GM23338 (cell line): ENCODE measurements at regions not wholly inside any gene's neighbourhood (a gene's known extent, or its start where the extent isn't known, plus 50 kb on each side); places are given as distances from the start of the nearest gene placed in this dataset.

Experiments used
- ATAC-seq: fragments of 200-7000 bp; cut with Tn5 transposase; 3 replicates; pipeline ENCODE4 v1.9.1; 2020
- DNase-seq: peaks from one replicate; pipeline ENCODE4 v3.0.0-alpha.2; 2015; ENCODE audit warnings: low spot score
- H2AFZ ChIP-seq: fragments of 200-600 bp; sonication (generic); 2 replicates; pipeline ENCODE4 v1.8.0; 2016; ENCODE audit warnings: antibody characterized with exemption, mild to moderate bottlenecking, moderate library complexity
- H3F3A ChIP-seq: fragments of 200-600 bp; sonication (generic); replicated peaks from 2 replicates; pipeline ENCODE4 v1.8.0; 2017; ENCODE audit warnings: antibody characterized with exemption, mixed run types, low read depth
- H3K27ac ChIP-seq: fragments of 200-600 bp; sonication (generic); 2 replicates; pipeline ENCODE4 v1.6.1; 2016; ENCODE audit warnings: low read depth
- H3K27me3 ChIP-seq: fragments of 200-600 bp; sonication (generic); 2 replicates; pipeline ENCODE4 v1.8.0; 2016; ENCODE audit warnings: mild to moderate bottlenecking, mixed run types, moderate library complexity; ENCODE audit not compliant: insufficient read depth
- H3K36me3 ChIP-seq: fragments of 200-600 bp; sonication (generic); 2 replicates; pipeline ENCODE4 v1.8.0; 2016; ENCODE audit warnings: mild to moderate bottlenecking; ENCODE audit not compliant: insufficient read depth
- H3K4me1 ChIP-seq: fragments of 200-600 bp; sonication (generic); 2 replicates; pipeline ENCODE4 v1.8.0; 2016; ENCODE audit warnings: mild to moderate bottlenecking, moderate library complexity; ENCODE audit not compliant: insufficient read depth
- H3K4me2 ChIP-seq: fragments of 200-600 bp; sonication (generic); 2 replicates; pipeline ENCODE4 v1.7.1; 2017; ENCODE audit warnings: mixed run types
- H3K4me3 ChIP-seq: fragments of 200-600 bp; sonication (generic); 2 replicates; pipeline ENCODE4 v1.6.1; 2016; ENCODE audit warnings: mixed run types
- H3K79me2 ChIP-seq: fragments of 200-600 bp; sonication (generic); replicated peaks from 2 replicates; pipeline ENCODE4 v1.8.0; 2017; ENCODE audit warnings: mild to moderate bottlenecking; ENCODE audit not compliant: insufficient read depth
- H3K9me2 ChIP-seq: fragments of 200-600 bp; sonication (generic); 2 replicates; pipeline ENCODE4 v1.8.0; 2017; ENCODE audit not compliant: insufficient read depth
- H4K20me1 ChIP-seq: fragments of 200-600 bp; sonication (generic); replicated peaks from 2 replicates; pipeline ENCODE4 v1.8.0; 2017; ENCODE audit warnings: mild to moderate bottlenecking; ENCODE audit not compliant: insufficient read depth
- H3K27ac Mint-ChIP-seq: 2 replicates; pipeline ENCODE4 v1.8.0; 2020; ENCODE audit warnings: inconsistent platforms, mild to moderate bottlenecking, moderate library complexity, mixed read lengths
- H3K27me3 Mint-ChIP-seq: 3 replicates; pipeline ENCODE4 v1.8.0; 2022; ENCODE audit warnings: low read depth, mild to moderate bottlenecking, moderate library complexity, mixed read lengths, inconsistent platforms; ENCODE audit not compliant: insufficient read depth, poor library complexity
- H3K36me3 Mint-ChIP-seq: 3 replicates; pipeline ENCODE4 v1.8.0; 2021; ENCODE audit warnings: low read depth, mild to moderate bottlenecking, inconsistent platforms, moderate library complexity, mixed read lengths
- H3K4me1 Mint-ChIP-seq: 3 replicates; pipeline ENCODE4 v1.8.0; 2020; ENCODE audit warnings: mild to moderate bottlenecking, inconsistent platforms, mixed read lengths
- H3K4me3 Mint-ChIP-seq: 3 replicates; pipeline ENCODE4 v1.8.0; 2021; ENCODE audit warnings: moderate library complexity, mild to moderate bottlenecking, inconsistent platforms, mixed read lengths
- H3K9me3 Mint-ChIP-seq: 3 replicates; pipeline ENCODE4 v1.8.0; 2020; ENCODE audit warnings: moderate library complexity, mild to moderate bottlenecking, inconsistent platforms, mixed read lengths
- CREB1 ChIP-seq: fragments of 250-450 bp; sonication (Bioruptor Pico); IDR thresholded peaks from 2 replicates; pipeline ENCODE4 v1.5.0; 2020; ENCODE audit warnings: low read depth, mild to moderate bottlenecking, moderate library complexity
- EZH2 ChIP-seq: fragments of 200-600 bp; sonication (generic); IDR thresholded peaks from one replicate; pipeline ENCODE4 v1.8.0; 2017; ENCODE audit warnings: antibody characterized with exemption, mild to moderate bottlenecking, low read depth; ENCODE audit not compliant: unreplicated experiment
- EZH2phosphoT487 ChIP-seq: fragments of 200-600 bp; sonication (generic); IDR thresholded peaks from one replicate; pipeline ENCODE4 v1.8.1; 2018; ENCODE audit warnings: antibody characterized with exemption; ENCODE audit not compliant: unreplicated experiment
- JUNB ChIP-seq: IDR thresholded peaks from one replicate; pipeline ENCODE4 v1.6.1; 2016; ENCODE audit warnings: antibody characterized with exemption; ENCODE audit not compliant: unreplicated experiment
- NANOG ChIP-seq: IDR thresholded peaks from 2 replicates; pipeline ENCODE4 v1.6.1; 2016; ENCODE audit warnings: antibody characterized with exemption, borderline replicate concordance
- POLR2AphosphoS5 ChIP-seq: IDR thresholded peaks from 2 replicates; pipeline ENCODE4 v1.6.1; 2016; ENCODE audit warnings: antibody characterized with exemption, low read depth
- STAT1 ChIP-seq: IDR thresholded peaks from one replicate; pipeline ENCODE4 v1.6.1; 2016; ENCODE audit warnings: antibody characterized with exemption; ENCODE audit not compliant: unreplicated experiment
- ZNF114 ChIP-seq: fragments of 250-450 bp; sonication (Bioruptor Pico); IDR thresholded peaks from 2 replicates; pipeline ENCODE4 v1.5.0; 2020; ENCODE audit warnings: mild to moderate bottlenecking, moderate library complexity
- TF ChIP-seq, protein P1 (sequence below): fragments of 250-450 bp; sonication (Bioruptor Pico); IDR thresholded peaks from 2 replicates; pipeline ENCODE4 v1.5.0; 2020; ENCODE audit warnings: mild to moderate bottlenecking, moderate library complexity
- TF ChIP-seq, protein P2 (sequence below), 2 experiments: fragments of 200-600 bp in 1 of 2; sonication (generic) in 1 of 2; conservative IDR thresholded peaks; 2 replicates each; pipeline versions ENCODE4 v1.5.1 to v1.6.1; 2016 to 2017; ENCODE audit warnings: antibody characterized with exemption in 2 of 2, low read depth in 2 of 2, mild to moderate bottlenecking in 2 of 2, moderate library complexity in 1 of 2
- TF ChIP-seq, protein P3 (sequence below): IDR thresholded peaks from 2 replicates; pipeline ENCODE4 v1.6.1; 2016; ENCODE audit warnings: antibody characterized with exemption
- TF ChIP-seq, protein P4 (sequence below): IDR thresholded peaks from one replicate; pipeline ENCODE4 v1.6.1; 2018; ENCODE audit warnings: antibody characterized with exemption; ENCODE audit not compliant: unreplicated experiment

DNA sequence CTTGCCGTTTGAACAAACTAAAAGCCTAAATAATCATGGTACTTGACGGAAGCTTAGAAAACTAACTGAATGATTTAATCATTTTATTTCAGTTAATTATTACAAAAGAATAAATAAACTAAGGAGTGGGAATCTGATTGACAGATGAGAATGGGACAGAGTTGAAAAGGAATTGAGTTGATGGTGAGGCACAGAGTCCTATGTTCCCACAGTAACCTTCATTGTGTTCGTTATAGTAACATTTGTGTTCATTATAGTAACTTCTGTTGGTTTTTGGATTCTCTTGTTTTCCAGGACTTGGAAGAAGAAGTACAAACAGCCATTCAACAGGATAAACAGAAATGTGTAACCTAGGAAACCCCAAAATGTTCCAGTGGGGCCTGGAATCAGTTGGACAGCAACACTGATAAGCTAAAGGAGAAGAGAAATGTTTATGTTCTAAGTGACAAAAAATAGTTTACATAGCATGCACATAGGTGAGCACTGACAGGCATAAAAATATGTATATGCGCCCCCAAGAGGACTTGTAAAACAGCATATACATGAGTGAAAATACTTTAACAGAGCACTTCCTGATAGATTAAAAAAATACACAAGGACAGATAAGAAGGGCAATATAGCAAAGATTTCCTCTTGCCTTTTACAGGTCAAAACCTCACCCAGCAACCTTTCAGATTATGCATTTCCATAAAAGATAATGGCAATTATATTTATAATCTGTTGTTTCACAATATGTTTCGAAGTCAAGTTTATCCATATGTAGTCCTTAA, 218.6 kb upstream of the HTR2C start:
- no peaks in the 10 kb centered on the region for H3K27me3 Mint-ChIP-seq
- DNase-seq (no peak), ATAC-seq (no peak)
- no peak overlapping the region for H3K4me2 ChIP-seq
- H3F3A ChIP-seq = no peaks in the 10 kb centered on the region
- no peaks in the 10 kb centered on the region for H3K36me3 Mint-ChIP-seq
- no peaks in the 10 kb centered on the region for H3K9me2 ChIP-seq
- H4K20me1 ChIP-seq = no peaks in the 10 kb centered on the region
- H3K4me1 Mint-ChIP-seq = peaks cover 17% of the 10 kb centered on the region
- H3K4me1 ChIP-seq = peaks cover 6% of the 10 kb centered on the region
- no peak overlapping the region for H2AFZ ChIP-seq
- TF ChIP-seq, protein P1, sequence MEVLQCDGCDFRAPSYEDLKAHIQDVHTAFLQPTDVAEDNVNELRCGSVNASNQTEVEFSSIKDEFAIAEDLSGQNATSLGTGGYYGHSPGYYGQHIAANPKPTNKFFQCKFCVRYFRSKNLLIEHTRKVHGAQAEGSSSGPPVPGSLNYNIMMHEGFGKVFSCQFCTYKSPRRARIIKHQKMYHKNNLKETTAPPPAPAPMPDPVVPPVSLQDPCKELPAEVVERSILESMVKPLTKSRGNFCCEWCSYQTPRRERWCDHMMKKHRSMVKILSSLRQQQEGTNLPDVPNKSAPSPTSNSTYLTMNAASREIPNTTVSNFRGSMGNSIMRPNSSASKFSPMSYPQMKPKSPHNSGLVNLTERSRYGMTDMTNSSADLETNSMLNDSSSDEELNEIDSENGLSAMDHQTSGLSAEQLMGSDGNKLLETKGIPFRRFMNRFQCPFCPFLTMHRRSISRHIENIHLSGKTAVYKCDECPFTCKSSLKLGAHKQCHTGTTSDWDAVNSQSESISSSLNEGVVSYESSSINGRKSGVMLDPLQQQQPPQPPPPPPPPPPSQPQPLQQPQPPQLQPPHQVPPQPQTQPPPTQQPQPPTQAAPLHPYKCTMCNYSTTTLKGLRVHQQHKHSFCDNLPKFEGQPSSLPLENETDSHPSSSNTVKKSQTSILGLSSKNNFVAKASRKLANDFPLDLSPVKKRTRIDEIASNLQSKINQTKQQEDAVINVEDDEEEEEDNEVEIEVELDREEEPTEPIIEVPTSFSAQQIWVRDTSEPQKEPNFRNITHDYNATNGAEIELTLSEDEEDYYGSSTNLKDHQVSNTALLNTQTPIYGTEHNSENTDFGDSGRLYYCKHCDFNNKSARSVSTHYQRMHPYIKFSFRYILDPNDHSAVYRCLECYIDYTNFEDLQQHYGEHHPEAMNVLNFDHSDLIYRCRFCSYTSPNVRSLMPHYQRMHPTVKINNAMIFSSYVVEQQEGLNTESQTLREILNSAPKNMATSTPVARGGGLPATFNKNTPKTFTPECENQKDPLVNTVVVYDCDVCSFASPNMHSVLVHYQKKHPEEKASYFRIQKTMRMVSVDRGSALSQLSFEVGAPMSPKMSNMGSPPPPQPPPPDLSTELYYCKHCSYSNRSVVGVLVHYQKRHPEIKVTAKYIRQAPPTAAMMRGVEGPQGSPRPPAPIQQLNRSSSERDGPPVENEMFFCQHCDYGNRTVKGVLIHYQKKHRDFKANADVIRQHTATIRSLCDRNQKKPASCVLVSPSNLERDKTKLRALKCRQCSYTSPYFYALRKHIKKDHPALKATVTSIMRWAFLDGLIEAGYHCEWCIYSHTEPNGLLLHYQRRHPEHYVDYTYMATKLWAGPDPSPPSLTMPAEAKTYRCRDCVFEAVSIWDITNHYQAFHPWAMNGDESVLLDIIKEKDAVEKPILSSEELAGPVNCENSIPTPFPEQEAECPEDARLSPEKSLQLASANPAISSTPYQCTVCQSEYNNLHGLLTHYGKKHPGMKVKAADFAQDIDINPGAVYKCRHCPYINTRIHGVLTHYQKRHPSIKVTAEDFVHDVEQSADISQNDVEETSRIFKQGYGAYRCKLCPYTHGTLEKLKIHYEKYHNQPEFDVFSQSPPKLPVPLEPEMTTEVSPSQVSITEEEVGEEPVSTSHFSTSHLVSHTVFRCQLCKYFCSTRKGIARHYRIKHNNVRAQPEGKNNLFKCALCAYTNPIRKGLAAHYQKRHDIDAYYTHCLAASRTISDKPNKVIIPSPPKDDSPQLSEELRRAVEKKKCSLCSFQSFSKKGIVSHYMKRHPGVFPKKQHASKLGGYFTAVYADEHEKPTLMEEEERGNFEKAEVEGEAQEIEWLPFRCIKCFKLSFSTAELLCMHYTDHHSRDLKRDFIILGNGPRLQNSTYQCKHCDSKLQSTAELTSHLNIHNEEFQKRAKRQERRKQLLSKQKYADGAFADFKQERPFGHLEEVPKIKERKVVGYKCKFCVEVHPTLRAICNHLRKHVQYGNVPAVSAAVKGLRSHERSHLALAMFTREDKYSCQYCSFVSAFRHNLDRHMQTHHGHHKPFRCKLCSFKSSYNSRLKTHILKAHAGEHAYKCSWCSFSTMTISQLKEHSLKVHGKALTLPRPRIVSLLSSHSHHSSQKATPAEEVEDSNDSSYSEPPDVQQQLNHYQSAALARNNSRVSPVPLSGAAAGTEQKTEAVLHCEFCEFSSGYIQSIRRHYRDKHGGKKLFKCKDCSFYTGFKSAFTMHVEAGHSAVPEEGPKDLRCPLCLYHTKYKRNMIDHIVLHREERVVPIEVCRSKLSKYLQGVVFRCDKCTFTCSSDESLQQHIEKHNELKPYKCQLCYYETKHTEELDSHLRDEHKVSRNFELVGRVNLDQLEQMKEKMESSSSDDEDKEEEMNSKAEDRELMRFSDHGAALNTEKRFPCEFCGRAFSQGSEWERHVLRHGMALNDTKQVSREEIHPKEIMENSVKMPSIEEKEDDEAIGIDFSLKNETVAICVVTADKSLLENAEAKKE (CRISPR knock-in tag) = no peak
- TF ChIP-seq, protein P2, sequence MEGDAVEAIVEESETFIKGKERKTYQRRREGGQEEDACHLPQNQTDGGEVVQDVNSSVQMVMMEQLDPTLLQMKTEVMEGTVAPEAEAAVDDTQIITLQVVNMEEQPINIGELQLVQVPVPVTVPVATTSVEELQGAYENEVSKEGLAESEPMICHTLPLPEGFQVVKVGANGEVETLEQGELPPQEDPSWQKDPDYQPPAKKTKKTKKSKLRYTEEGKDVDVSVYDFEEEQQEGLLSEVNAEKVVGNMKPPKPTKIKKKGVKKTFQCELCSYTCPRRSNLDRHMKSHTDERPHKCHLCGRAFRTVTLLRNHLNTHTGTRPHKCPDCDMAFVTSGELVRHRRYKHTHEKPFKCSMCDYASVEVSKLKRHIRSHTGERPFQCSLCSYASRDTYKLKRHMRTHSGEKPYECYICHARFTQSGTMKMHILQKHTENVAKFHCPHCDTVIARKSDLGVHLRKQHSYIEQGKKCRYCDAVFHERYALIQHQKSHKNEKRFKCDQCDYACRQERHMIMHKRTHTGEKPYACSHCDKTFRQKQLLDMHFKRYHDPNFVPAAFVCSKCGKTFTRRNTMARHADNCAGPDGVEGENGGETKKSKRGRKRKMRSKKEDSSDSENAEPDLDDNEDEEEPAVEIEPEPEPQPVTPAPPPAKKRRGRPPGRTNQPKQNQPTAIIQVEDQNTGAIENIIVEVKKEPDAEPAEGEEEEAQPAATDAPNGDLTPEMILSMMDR (conservative IDR thresholded peaks at IDR 0.05; ENCODE audit: low read depth in 2 of 2) = no peak
- TF ChIP-seq CREB1 (CRISPR knock-in tag) (no peak), JUNB (no peak), EZH2phosphoT487 (no peak), STAT1 (no peak), NANOG (no peak), ZNF114 (CRISPR knock-in tag) (no peak), POLR2AphosphoS5 (no peak), EZH2 (no peak)
- TF ChIP-seq, protein P3, sequence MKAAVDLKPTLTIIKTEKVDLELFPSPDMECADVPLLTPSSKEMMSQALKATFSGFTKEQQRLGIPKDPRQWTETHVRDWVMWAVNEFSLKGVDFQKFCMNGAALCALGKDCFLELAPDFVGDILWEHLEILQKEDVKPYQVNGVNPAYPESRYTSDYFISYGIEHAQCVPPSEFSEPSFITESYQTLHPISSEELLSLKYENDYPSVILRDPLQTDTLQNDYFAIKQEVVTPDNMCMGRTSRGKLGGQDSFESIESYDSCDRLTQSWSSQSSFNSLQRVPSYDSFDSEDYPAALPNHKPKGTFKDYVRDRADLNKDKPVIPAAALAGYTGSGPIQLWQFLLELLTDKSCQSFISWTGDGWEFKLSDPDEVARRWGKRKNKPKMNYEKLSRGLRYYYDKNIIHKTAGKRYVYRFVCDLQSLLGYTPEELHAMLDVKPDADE = no peak
- TF ChIP-seq, protein P4, sequence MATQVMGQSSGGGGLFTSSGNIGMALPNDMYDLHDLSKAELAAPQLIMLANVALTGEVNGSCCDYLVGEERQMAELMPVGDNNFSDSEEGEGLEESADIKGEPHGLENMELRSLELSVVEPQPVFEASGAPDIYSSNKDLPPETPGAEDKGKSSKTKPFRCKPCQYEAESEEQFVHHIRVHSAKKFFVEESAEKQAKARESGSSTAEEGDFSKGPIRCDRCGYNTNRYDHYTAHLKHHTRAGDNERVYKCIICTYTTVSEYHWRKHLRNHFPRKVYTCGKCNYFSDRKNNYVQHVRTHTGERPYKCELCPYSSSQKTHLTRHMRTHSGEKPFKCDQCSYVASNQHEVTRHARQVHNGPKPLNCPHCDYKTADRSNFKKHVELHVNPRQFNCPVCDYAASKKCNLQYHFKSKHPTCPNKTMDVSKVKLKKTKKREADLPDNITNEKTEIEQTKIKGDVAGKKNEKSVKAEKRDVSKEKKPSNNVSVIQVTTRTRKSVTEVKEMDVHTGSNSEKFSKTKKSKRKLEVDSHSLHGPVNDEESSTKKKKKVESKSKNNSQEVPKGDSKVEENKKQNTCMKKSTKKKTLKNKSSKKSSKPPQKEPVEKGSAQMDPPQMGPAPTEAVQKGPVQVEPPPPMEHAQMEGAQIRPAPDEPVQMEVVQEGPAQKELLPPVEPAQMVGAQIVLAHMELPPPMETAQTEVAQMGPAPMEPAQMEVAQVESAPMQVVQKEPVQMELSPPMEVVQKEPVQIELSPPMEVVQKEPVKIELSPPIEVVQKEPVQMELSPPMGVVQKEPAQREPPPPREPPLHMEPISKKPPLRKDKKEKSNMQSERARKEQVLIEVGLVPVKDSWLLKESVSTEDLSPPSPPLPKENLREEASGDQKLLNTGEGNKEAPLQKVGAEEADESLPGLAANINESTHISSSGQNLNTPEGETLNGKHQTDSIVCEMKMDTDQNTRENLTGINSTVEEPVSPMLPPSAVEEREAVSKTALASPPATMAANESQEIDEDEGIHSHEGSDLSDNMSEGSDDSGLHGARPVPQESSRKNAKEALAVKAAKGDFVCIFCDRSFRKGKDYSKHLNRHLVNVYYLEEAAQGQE = no peak
- no peaks in the 10 kb centered on the region for H3K79me2 ChIP-seq
- H3K4me3 Mint-ChIP-seq = no peak overlapping the region
- H3K4me3 ChIP-seq = no peak overlapping the region
- H3K36me3 ChIP-seq = no peaks in the 10 kb centered on the region
- no peak overlapping the region for H3K27ac Mint-ChIP-seq
- H3K9me3 Mint-ChIP-seq = no peaks in the 10 kb centered on the region
- H3K27me3 ChIP-seq = no peaks in the 10 kb centered on the region
- H3K27ac ChIP-seq = no peak overlapping the region
